ENCODE measurements at regions not wholly inside any gene's neighbourhood (a gene's known extent, or its start where the extent isn't known, plus 50 kb on each side); places are given as distances from the start of the nearest gene placed in this dataset.
A peak's percentile ranks its signal among the peaks of the same experiment; 100 is the strongest.

- no peak for DNase-seq
Observed at GRCh38 chr5:117461403-117461802, 886.8 kb upstream of the SEMA6A start.

GRCh38 chr5:117457656-117458055 lies 883.0 kb upstream of the SEMA6A start:
- no peak for DNase-seq

- DNase-seq, result no peak
Observed at GRCh38 chr5:117456866-117457470, 882.3 kb upstream of the SEMA6A start.

- DNase-seq, result no peak
Observed at GRCh38 chr5:117455236-117456233, 880.9 kb upstream of the SEMA6A start.

- peak; percentile 19 for DNase-seq
Observed at GRCh38 chr5:117454716-117455212, 880.1 kb upstream of the SEMA6A start.

GRCh38 chr5:117436846-117437245 lies 862.2 kb upstream of the SEMA6A start:
- DNase-seq, result no peak

GRCh38 chr5:117435203-117435602 lies 860.6 kb upstream of the SEMA6A start:
- no peak for DNase-seq

- no peak for DNase-seq
Observed at GRCh38 chr5:117434254-117434653, 859.6 kb upstream of the SEMA6A start.

GRCh38 chr5:117433818-117434217 lies 859.2 kb upstream of the SEMA6A start:
- DNase-seq, result no peak

- DNase-seq, result no peak
Observed at GRCh38 chr5:117431091-117431490, 856.5 kb upstream of the SEMA6A start.

- DNase-seq, result no peak
Observed at GRCh38 chr5:117425163-117425562, 850.5 kb upstream of the SEMA6A start.

GRCh38 chr5:117424559-117424958 lies 849.9 kb upstream of the SEMA6A start:
- no peak for DNase-seq

- DNase-seq, result no peak
Observed at GRCh38 chr5:117417501-117417900, 842.9 kb upstream of the SEMA6A start.

GRCh38 chr5:117414926-117415325 lies 840.3 kb upstream of the SEMA6A start:
- no peak for DNase-seq

GRCh38 chr5:117411701-117412100 lies 837.1 kb upstream of the SEMA6A start:
- no peak for DNase-seq

- no peak for DNase-seq
Observed at GRCh38 chr5:117405197-117405596, 830.6 kb upstream of the SEMA6A start.

GRCh38 chr5:117394506-117395157 lies 820.0 kb upstream of the SEMA6A start:
- DNase-seq, result no peak

GRCh38 chr5:117393125-117393524 lies 818.5 kb upstream of the SEMA6A start:
- no peak for DNase-seq

GRCh38 chr5:117380316-117380715 lies 805.7 kb upstream of the SEMA6A start:
- DNase-seq, result no peak

- DNase-seq, result no peak
Observed at GRCh38 chr5:117379521-117379920, 804.9 kb upstream of the SEMA6A start.

- DNase-seq, result no peak
Observed at GRCh38 chr5:117376748-117377147, 802.1 kb upstream of the SEMA6A start.

- no peak for DNase-seq
Observed at GRCh38 chr5:117359895-117360294, 785.3 kb upstream of the SEMA6A start.

- DNase-seq, result no peak
Observed at GRCh38 chr5:117357886-117358285, 783.3 kb upstream of the SEMA6A start.

- no peak for DNase-seq
Observed at GRCh38 chr5:117347280-117347679, 772.7 kb upstream of the SEMA6A start.
